ENCODE measurements at regions not wholly inside any gene's neighbourhood (a gene's known extent, or its start where the extent isn't known, plus 50 kb on each side); places are given as distances from the start of the nearest gene placed in this dataset.
"Not testable (repeated sequence)": the region's sequence is repeated elsewhere in the genome, so short reads cannot be mapped to it uniquely, and the experiment has no call there.

- DNase-seq (ENCODE audit: low read depth, low spot score): no peak
Observed at GRCh38 chr2:221924576-221924975, 352.5 kb upstream of the EPHA4 start.

GRCh38 chr2:221915926-221916325 is 343.8 kb upstream of the EPHA4 start:
- DNase-seq (ENCODE audit: low read depth, low spot score): no peak

GRCh38 chr2:221914334-221914880 is 342.3 kb upstream of the EPHA4 start:
- no peak for DNase-seq (ENCODE audit: low read depth, low spot score)

GRCh38 chr2:221911890-221912289 is 339.8 kb upstream of the EPHA4 start:
- no peak for DNase-seq (ENCODE audit: low read depth, low spot score)

- no peak for DNase-seq (ENCODE audit: low read depth, low spot score)
Observed at GRCh38 chr2:221911321-221911720, 339.2 kb upstream of the EPHA4 start.

- DNase-seq (ENCODE audit: low read depth, low spot score): no peak
Observed at GRCh38 chr2:221908518-221908917, 336.4 kb upstream of the EPHA4 start.

- DNase-seq (ENCODE audit: low read depth, low spot score): no peak
Observed at GRCh38 chr2:221897718-221898117, 325.6 kb upstream of the EPHA4 start.

- no peak for DNase-seq (ENCODE audit: low read depth, low spot score)
Observed at GRCh38 chr2:221896505-221897151, 324.5 kb upstream of the EPHA4 start.

- no peak for DNase-seq (ENCODE audit: low read depth, low spot score)
Observed at GRCh38 chr2:221895366-221896121, 323.4 kb upstream of the EPHA4 start.

- DNase-seq (ENCODE audit: low read depth, low spot score): no peak
Observed at GRCh38 chr2:221893501-221893900, 321.4 kb upstream of the EPHA4 start.

- DNase-seq (ENCODE audit: low read depth, low spot score): not testable (repeated sequence)
Observed at GRCh38 chr2:221892006-221892405, 319.9 kb upstream of the EPHA4 start.

GRCh38 chr2:221883976-221884375 is 311.9 kb upstream of the EPHA4 start:
- no peak for DNase-seq (ENCODE audit: low read depth, low spot score)

GRCh38 chr2:221876016-221876415 is 303.9 kb upstream of the EPHA4 start:
- DNase-seq (ENCODE audit: low read depth, low spot score): no peak

GRCh38 chr2:221874444-221874843 is 302.3 kb upstream of the EPHA4 start:
- DNase-seq (ENCODE audit: low read depth, low spot score): no peak

GRCh38 chr2:221857719-221858118 is 285.6 kb upstream of the EPHA4 start:
- DNase-seq (ENCODE audit: low read depth, low spot score): no peak

- no peak for DNase-seq (ENCODE audit: low read depth, low spot score)
Observed at GRCh38 chr2:221853297-221853696, 281.2 kb upstream of the EPHA4 start.

- DNase-seq (ENCODE audit: low read depth, low spot score): no peak
Observed at GRCh38 chr2:221851531-221852045, 279.5 kb upstream of the EPHA4 start.

GRCh38 chr2:221850076-221850475 is 278.0 kb upstream of the EPHA4 start:
- no peak for DNase-seq (ENCODE audit: low read depth, low spot score)

GRCh38 chr2:221848286-221848685 is 276.2 kb upstream of the EPHA4 start:
- no peak for DNase-seq (ENCODE audit: low read depth, low spot score)

GRCh38 chr2:221845021-221845365 is 272.9 kb upstream of the EPHA4 start:
- no peak for DNase-seq (ENCODE audit: low read depth, low spot score)

GRCh38 chr2:221844212-221845020 is 272.3 kb upstream of the EPHA4 start:
- no peak for DNase-seq (ENCODE audit: low read depth, low spot score)

GRCh38 chr2:221836095-221836494 is 264.0 kb upstream of the EPHA4 start:
- DNase-seq (ENCODE audit: low read depth, low spot score): no peak
